ENCODE measurements at regions not wholly inside any gene's neighbourhood (a gene's known extent, or its start where the extent isn't known, plus 50 kb on each side); places are given as distances from the start of the nearest gene placed in this dataset.

GRCh38 chr5:107100121-107100520 lies 570.6 kb downstream of the EFNA5 start:
- H3K27ac ChIP-seq (ENCODE audit: low read depth in 2 of 2, low read length in 1 of 2), result no peak overlapping the region; a peak in 1 of 4 replicates
- H3K79me2 ChIP-seq (ENCODE audit: insufficient read depth), result no peaks in the 10 kb centered on the region
- no peaks in the 10 kb centered on the region for H3K27me3 ChIP-seq (ENCODE audit: insufficient read depth)
- no peaks in the 10 kb centered on the region for H4K20me1 ChIP-seq (ENCODE audit: insufficient read depth)
- peaks cover 0 to 3% of the 10 kb centered on the region in 2 experiments; a peak in 2 of 4 replicates for H3K4me1 ChIP-seq (ENCODE audit: control insufficient read depth in 1 of 2, insufficient read depth in 2 of 2, low read depth in 1 of 2, low read length in 1 of 2)
- no peaks in the 10 kb centered on the region for H3K36me3 ChIP-seq (replicated peaks in 1 of 2; ENCODE audit: control insufficient read depth in 1 of 2, insufficient read depth in 2 of 2, low read length in 1 of 2)
- no peaks in the 10 kb centered on the region for H3K9me2 ChIP-seq
- WGBS (ENCODE audit: low lambda C conversion rate), result 69% methylated on average over 3 of the region's 3 CpGs
- no peaks in the 10 kb centered on the region; the same call in 1 of the 2 replicates for H3K9me3 ChIP-seq
- H3F3A ChIP-seq (replicated peaks; ENCODE audit: insufficient read depth), result no peaks in the 10 kb centered on the region
- no peak overlapping the region for H3K9ac ChIP-seq
- ChIA-PET POLR2A (no interaction called here), CTCF (no interaction called here)
- no peak overlapping the region for H3K4me2 ChIP-seq
- DNase-seq, result no peak
- H2AFZ ChIP-seq (ENCODE audit: low read depth), result no peak overlapping the region
- TF ChIP-seq SIN3A (IDR thresholded peaks at IDR 0.05; ENCODE audit: borderline replicate concordance, low read depth, low read length) (no peak), MXI1 (IDR thresholded peaks at IDR 0.05; ENCODE audit: low read depth, low read length) (no peak), YY1 (IDR thresholded peaks at IDR 0.05; ENCODE audit: low read depth) (no peak), ELF1 (IDR thresholded peaks at IDR 0.05) (no peak), EP300 (IDR thresholded peaks at IDR 0.05; ENCODE audit: borderline replicate concordance in 1 of 2, low read depth in 1 of 2, low read length in 1 of 2) (no peak), FOXM1 (IDR thresholded peaks at IDR 0.05; ENCODE audit: low read depth) (no peak), CTCF (IDR thresholded peaks at IDR 0.05) (no peak), TCF12 (IDR thresholded peaks at IDR 0.05) (no peak), IRF3 (IDR thresholded peaks at IDR 0.05; ENCODE audit: low read depth, low read length) (no peak), RXRA (IDR thresholded peaks at IDR 0.05; ENCODE audit: borderline replicate concordance, low read depth) (no peak), REST (IDR thresholded peaks at IDR 0.05; ENCODE audit: low read depth, low read length) (no peak), RFX5 (IDR thresholded peaks at IDR 0.05; ENCODE audit: low read length) (no peak), JUND (IDR thresholded peaks at IDR 0.05) (no peak)
- no peak overlapping the region for H3K4me3 ChIP-seq (ENCODE audit: low read depth in 2 of 2, low read length in 1 of 2)
